ENCODE measurements at regions not wholly inside any gene's neighbourhood (a gene's known extent, or its start where the extent isn't known, plus 50 kb on each side); places are given as distances from the start of the nearest gene placed in this dataset.

DNA sequence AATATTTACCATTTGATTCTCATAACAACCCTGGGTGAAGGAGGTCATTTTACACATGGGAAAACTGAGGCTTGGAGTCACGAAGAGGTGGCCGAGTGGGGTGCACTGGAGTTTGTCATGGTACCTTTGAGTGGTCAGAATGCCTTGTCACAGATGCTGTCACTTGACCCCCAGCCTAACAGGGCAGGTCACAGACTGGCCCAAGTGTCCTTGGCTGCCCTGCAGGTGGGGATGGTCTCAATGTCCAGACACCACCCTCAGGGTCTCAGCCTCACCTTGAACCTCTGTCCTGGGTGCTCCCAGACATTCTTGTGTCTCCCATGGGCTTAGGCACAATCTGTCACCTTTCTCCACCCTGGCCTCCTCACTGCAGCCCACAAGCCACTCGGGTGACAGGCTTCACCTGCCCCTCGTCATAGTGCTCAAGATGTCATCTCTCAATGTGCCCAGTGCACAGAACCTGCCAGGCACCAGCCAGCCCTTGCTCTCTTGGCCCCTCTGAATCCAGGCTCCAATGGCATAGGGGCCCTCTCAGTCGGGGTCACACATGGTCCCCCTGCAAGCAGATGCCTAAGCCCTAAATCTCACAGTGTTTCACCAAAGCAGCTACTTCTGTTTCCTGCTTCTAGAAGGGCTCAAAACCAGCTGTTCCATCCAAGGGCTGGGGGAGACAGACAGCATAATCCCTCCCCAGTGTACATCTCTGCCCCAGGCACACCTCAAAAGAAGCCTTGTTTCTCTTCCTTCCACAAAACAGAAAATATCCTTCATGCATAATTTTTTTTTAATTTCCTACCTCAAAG, 76.8 kb upstream of the NANOS1 start:
- 0 out of 2 replicates have a peak, but pooled peaks cover 2% of the 10 kb centered on the region for H3K4me1 ChIP-seq (ENCODE audit: control insufficient read depth, insufficient read depth, low read length)
- H3K27ac ChIP-seq (ENCODE audit: extremely low read depth, low read depth, low read length): no peak overlapping the region
- TF ChIP-seq ZNF121 (tag by site-specific recombination; IDR thresholded peaks at IDR 0.05) (no peak), ZNF768 (tag by site-specific recombination; IDR thresholded peaks at IDR 0.05) (no peak), ZNF133 (tag by site-specific recombination; IDR thresholded peaks at IDR 0.05) (no peak), ZEB2 (tag by site-specific recombination; IDR thresholded peaks at IDR 0.05) (no peak), ZNF169 (tag by site-specific recombination; IDR thresholded peaks at IDR 0.05) (no peak), ZNF654 (tag by site-specific recombination; IDR thresholded peaks at IDR 0.05; ENCODE audit: low read depth) (no peak), ZNF311 (tag by site-specific recombination; IDR thresholded peaks at IDR 0.05; ENCODE audit: borderline replicate concordance) (no peak), ZNF785 (tag by site-specific recombination; IDR thresholded peaks at IDR 0.05) (no peak), ZNF670 (tag by site-specific recombination; IDR thresholded peaks at IDR 0.05; ENCODE audit: low read depth) (no peak), ZNF184 (tag by site-specific recombination; IDR thresholded peaks at IDR 0.05) (no peak), ZNF416 (tag by site-specific recombination; IDR thresholded peaks at IDR 0.05) (no peak), ZIC2 (tag by site-specific recombination; IDR thresholded peaks at IDR 0.05) (no peak)
- TF ChIP-seq, protein P1, sequence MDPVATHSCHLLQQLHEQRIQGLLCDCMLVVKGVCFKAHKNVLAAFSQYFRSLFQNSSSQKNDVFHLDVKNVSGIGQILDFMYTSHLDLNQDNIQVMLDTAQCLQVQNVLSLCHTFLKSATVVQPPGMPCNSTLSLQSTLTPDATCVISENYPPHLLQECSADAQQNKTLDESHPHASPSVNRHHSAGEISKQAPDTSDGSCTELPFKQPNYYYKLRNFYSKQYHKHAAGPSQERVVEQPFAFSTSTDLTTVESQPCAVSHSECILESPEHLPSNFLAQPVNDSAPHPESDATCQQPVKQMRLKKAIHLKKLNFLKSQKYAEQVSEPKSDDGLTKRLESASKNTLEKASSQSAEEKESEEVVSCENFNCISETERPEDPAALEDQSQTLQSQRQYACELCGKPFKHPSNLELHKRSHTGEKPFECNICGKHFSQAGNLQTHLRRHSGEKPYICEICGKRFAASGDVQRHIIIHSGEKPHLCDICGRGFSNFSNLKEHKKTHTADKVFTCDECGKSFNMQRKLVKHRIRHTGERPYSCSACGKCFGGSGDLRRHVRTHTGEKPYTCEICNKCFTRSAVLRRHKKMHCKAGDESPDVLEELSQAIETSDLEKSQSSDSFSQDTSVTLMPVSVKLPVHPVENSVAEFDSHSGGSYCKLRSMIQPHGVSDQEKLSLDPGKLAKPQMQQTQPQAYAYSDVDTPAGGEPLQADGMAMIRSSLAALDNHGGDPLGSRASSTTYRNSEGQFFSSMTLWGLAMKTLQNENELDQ (tag by site-specific recombination; IDR thresholded peaks at IDR 0.05; ENCODE audit: low read depth): no peak
- H3K4me3 ChIP-seq (ENCODE audit: low read depth, low read length): no peak overlapping the region
- ChIA-PET POLR2A (no interaction called here), CTCF (no interaction called here)
- no peaks in the 10 kb centered on the region for H3K36me3 ChIP-seq (ENCODE audit: control insufficient read depth in 2 of 2, insufficient read depth in 1 of 2, low read length in 2 of 2)
- no peaks in the 10 kb centered on the region for H3K9me3 ChIP-seq (ENCODE audit: control insufficient read depth, insufficient read depth, low read depth, low read length)

- CTCF ChIA-PET: interaction anchor here (0.6 kb wide), 1 partner anchor 130 kb away, joined by 3 read pairs; no protein-coding TSS in a partner anchor
- H3K9me3 ChIP-seq (ENCODE audit: control insufficient read depth, insufficient read depth, low read depth, low read length): no peaks in the 10 kb centered on the region
- H3K27ac ChIP-seq (ENCODE audit: extremely low read depth, low read depth, low read length): no peak overlapping the region
- POLR2A ChIA-PET: no interaction called here
- no peak overlapping the region for H3K4me3 ChIP-seq (ENCODE audit: low read depth, low read length)
- TF ChIP-seq ZNF768 (tag by site-specific recombination; IDR thresholded peaks at IDR 0.05) (no peak), ZFP69B (tag by site-specific recombination; IDR thresholded peaks at IDR 0.05) (no peak), BCL11B (tag by site-specific recombination; IDR thresholded peaks at IDR 0.05; ENCODE audit: low read depth) (no peak), KLF1 (tag by site-specific recombination; IDR thresholded peaks at IDR 0.05) (no peak)
- TF ChIP-seq, protein P2, sequence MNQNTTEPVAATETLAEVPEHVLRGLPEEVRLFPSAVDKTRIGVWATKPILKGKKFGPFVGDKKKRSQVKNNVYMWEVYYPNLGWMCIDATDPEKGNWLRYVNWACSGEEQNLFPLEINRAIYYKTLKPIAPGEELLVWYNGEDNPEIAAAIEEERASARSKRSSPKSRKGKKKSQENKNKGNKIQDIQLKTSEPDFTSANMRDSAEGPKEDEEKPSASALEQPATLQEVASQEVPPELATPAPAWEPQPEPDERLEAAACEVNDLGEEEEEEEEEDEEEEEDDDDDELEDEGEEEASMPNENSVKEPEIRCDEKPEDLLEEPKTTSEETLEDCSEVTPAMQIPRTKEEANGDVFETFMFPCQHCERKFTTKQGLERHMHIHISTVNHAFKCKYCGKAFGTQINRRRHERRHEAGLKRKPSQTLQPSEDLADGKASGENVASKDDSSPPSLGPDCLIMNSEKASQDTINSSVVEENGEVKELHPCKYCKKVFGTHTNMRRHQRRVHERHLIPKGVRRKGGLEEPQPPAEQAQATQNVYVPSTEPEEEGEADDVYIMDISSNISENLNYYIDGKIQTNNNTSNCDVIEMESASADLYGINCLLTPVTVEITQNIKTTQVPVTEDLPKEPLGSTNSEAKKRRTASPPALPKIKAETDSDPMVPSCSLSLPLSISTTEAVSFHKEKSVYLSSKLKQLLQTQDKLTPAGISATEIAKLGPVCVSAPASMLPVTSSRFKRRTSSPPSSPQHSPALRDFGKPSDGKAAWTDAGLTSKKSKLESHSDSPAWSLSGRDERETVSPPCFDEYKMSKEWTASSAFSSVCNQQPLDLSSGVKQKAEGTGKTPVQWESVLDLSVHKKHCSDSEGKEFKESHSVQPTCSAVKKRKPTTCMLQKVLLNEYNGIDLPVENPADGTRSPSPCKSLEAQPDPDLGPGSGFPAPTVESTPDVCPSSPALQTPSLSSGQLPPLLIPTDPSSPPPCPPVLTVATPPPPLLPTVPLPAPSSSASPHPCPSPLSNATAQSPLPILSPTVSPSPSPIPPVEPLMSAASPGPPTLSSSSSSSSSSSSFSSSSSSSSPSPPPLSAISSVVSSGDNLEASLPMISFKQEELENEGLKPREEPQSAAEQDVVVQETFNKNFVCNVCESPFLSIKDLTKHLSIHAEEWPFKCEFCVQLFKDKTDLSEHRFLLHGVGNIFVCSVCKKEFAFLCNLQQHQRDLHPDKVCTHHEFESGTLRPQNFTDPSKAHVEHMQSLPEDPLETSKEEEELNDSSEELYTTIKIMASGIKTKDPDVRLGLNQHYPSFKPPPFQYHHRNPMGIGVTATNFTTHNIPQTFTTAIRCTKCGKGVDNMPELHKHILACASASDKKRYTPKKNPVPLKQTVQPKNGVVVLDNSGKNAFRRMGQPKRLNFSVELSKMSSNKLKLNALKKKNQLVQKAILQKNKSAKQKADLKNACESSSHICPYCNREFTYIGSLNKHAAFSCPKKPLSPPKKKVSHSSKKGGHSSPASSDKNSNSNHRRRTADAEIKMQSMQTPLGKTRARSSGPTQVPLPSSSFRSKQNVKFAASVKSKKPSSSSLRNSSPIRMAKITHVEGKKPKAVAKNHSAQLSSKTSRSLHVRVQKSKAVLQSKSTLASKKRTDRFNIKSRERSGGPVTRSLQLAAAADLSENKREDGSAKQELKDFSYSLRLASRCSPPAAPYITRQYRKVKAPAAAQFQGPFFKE (tag by site-specific recombination; IDR thresholded peaks at IDR 0.05; ENCODE audit: borderline replicate concordance): no peak
- no peaks in the 10 kb centered on the region for H3K36me3 ChIP-seq (ENCODE audit: control insufficient read depth in 2 of 2, insufficient read depth in 1 of 2, low read length in 2 of 2)
- H3K4me1 ChIP-seq (ENCODE audit: control insufficient read depth, insufficient read depth, low read length): 0 out of 2 replicates have a peak, but pooled peaks cover 2% of the 10 kb centered on the region
Observed at GRCh38 chr10:118953598-118954393, 75.7 kb upstream of the NANOS1 start.
